ENCODE measurements at regions not wholly inside any gene's neighbourhood (a gene's known extent, or its start where the extent isn't known, plus 50 kb on each side); places are given as distances from the start of the nearest gene placed in this dataset.

- FAIRE-seq, result no peak
Observed at GRCh38 chr1:208521534-208521933, 277.4 kb upstream of the PLXNA2 start.

GRCh38 chr1:208523007-208523406 lies 278.8 kb upstream of the PLXNA2 start:
- peak; percentile 72 for FAIRE-seq

GRCh38 chr1:208524376-208524775 lies 280.2 kb upstream of the PLXNA2 start:
- FAIRE-seq, result no peak

GRCh38 chr1:208524925-208525324 lies 280.7 kb upstream of the PLXNA2 start:
- FAIRE-seq, result no peak

- FAIRE-seq, result no peak
Observed at GRCh38 chr1:208525417-208525816, 281.2 kb upstream of the PLXNA2 start.

GRCh38 chr1:208526613-208527125 lies 282.5 kb upstream of the PLXNA2 start:
- no peak for FAIRE-seq

DNA sequence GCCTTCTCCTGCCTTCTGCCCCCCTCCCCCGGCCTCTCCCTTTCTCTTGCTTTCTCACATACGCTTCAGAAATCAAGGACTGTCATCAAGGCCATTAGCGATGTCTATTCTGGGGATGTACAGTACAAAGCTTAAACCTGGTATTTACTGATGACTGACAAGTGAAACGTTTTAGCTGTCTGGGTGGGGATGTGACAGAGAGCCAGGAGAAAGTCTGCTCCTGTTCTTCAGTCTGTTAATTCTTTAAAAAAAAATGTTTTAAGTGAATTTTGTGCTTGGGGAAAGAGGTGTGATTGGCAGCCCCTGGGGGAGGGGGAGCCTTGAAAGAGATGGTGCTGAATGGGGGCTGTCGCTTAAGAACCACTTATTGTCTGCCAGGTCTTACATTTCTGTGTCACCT lies 283.0 kb upstream of the PLXNA2 start:
- no peak for FAIRE-seq

DNA sequence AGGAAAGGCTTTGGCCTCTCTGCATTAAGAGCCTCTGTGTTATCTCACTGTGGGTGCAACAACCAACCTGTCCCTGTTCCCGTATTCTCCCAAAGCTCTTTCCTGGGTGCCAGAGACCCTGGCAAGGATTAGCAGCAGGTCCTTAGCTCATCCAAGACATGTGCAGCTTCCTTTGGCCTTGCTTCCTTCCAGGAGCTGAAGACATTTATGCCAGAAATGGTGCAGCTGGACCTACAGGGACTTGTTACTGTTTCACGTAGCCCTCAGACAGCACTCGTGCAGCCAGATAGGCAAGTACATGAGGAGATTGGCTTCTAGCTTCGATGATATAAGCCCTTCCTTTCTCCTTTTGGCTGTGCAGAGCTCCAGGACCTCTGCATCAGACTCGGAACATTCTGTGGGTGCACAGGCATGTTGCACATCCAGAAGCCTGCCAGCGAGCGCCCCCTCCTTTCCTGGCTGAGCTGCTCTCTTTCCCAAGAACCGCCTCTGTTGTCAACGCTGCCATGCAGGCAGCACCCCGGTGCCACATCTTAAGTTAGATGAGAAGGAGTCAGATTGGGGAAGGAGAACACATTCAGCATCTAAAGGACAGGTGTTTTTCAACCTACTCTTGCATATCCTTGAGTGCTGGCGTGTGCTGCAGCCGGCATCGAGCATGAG lies 284.5 kb upstream of the PLXNA2 start:
- no peak for FAIRE-seq

DNA sequence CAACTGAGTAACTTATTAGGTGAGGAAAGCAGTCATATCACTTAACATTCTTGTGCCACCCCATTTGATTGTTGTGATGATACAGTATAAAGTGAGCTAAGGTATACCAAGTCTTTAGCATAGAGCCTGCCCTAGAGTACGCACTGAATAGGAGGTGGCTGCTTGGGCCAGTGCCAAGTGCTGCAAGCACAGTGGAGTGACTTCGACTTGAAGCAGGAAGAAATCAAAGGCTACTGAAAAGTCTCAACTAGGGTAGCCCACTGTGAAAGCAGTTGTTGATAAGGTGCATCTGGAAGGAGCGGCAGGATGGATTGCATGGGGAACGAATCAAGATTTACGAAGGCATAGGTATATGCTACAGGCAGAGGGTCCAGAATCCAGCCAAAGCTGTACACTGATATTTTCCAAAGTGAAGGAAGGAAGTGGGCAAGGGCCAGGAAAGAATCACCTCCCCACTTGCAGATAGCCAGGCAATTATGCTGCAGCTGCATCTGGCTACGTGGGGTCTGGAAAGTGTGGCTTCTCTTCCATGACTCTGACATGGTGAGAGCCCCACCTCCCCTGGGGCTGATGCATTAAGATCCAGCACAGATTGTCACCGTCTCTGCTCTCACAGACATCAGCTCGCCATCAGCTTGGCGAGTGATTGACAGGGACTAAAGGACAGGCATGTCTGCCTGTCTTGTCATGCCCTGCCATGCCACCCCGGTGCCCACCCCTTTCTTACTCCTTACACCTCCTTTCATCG lies 287.0 kb upstream of the PLXNA2 start:
- no peak for FAIRE-seq

- no peak for FAIRE-seq
Observed at GRCh38 chr1:208533746-208534598, 289.8 kb upstream of the PLXNA2 start.

- FAIRE-seq, result no peak
Observed at GRCh38 chr1:208534599-208534897, 290.4 kb upstream of the PLXNA2 start.

- FAIRE-seq, result no peak
Observed at GRCh38 chr1:208534979-208535378, 290.8 kb upstream of the PLXNA2 start.

DNA sequence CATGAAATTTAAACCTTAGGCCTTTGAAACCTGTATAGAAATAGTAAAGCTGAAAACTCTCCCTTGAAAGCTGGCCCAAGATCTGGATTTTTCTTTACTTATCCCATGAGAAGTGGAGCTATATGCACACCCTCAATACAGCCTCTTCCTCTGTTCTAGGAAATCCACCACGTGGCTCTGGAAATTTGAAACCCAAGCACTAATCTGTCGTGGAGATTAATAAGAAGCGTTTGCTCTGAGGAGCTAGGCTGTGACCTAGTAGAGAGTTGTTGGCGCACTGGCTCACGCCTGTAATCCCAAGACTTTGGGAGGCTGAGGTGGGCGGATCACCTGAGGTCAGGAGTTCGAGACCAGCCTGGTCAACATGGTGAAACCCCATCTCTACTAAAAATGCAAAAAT lies 291.3 kb upstream of the PLXNA2 start:
- no peak for FAIRE-seq

- FAIRE-seq, result no peak
Observed at GRCh38 chr1:208536212-208536611, 292.0 kb upstream of the PLXNA2 start.

DNA sequence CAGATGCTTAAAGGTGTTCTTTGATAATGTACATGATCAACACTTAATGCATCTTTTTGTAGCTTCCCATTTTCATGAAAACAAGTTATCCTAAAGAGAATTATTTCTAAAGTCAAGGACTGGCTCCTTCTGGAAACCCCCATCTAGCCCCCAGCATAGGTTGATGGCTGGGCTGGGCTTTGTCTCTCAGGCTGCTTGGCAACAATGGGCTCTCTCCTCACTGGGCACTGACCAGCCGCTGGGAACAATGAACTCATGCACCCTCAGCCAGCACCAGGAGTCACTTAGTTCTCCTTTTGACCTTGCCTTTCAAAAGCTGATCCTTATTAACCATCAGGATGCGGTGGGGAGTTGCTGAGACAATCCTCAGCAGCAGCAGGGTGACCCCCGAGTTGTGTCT lies 293.0 kb upstream of the PLXNA2 start:
- no peak for FAIRE-seq

DNA sequence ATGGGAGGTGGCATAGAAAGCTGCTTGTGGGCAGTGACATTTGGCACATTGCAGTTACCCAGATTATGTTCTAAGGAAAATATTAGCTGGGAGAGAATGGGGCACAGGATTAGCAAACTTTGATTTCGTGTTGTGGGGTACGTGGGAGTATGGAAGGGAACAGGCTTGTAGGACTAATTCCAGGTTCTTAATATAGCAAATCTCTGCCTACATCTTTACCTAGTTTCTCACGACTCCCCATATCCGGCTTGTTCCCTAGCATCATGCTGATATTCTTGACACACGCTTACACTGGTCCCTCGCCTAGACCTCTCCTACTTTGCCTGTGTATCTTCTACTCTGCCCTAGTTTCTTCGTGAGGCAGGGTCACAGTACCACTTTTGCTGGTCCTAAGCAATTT lies 293.9 kb upstream of the PLXNA2 start:
- no peak for FAIRE-seq

DNA sequence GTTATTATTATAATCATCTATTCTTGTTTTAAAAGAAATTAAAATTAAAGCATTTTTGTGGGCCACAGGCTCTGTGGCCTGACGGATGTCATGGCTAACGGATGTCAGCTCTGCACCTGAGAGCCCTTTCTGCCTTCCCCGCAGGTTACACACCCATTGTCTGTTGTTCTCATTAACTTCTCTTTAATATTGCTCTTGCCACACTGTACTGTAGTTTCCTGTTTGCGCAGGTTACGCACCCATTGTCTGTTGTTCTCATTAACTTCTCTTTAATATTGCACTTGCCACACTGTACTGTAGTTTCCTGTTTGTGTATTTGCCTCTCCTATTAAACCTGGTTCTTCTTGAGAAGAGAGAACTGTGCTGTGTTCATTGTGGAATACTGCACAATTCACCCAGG lies 294.4 kb upstream of the PLXNA2 start:
- no peak for FAIRE-seq

DNA sequence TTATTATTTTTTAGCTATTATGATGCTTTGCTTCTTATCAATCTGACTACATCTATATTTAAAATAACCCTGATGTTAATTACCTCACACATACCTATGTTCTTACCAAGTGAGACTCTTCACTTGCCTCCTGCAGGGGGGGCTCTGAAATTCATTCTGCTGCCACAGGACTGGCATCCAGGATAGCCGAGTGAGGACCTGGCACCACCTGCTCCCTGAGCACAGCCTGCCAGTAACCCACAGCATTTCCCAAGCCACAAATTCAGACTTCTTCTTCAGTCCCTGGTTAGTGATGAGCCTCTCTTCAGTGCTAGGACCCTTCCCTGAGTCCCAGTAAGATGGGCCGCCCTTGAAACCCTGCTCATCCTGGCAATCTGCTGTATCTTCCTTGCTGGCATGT lies 296.5 kb upstream of the PLXNA2 start:
- no peak for FAIRE-seq

- FAIRE-seq, result no peak
Observed at GRCh38 chr1:208541225-208541855, 297.2 kb upstream of the PLXNA2 start.

GRCh38 chr1:208542309-208542708 lies 298.1 kb upstream of the PLXNA2 start:
- FAIRE-seq, result no peak

- FAIRE-seq, result no peak
Observed at GRCh38 chr1:208544053-208544452, 299.9 kb upstream of the PLXNA2 start.

DNA sequence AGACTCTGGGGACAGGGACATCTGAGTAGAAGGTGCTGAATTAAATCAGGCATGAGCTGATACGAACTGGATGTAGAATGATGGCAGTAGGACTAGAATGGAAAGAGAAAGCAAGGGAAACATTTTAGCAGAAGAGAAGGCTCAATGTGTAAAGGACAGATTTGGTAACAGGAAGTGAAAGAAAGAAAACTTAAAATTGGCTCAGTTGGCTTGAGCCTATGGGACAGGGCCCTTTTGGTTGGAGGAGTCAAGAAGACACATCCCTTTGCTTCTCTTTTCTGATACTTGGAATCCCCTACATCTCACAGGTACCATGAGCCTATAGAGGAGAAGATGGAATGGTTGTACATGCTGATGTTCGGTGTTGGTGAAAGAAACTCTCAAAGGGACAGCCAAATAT lies 300.6 kb upstream of the PLXNA2 start:
- no peak for FAIRE-seq

- FAIRE-seq, result no peak
Observed at GRCh38 chr1:208551024-208551423, 306.8 kb upstream of the PLXNA2 start.

All from A204.1 (cell line).